Loucy (cell line): ENCODE measurements at regions not wholly inside any gene's neighbourhood (a gene's known extent, or its start where the extent isn't known, plus 50 kb on each side); places are given as distances from the start of the nearest gene placed in this dataset.

Experiments used
- H2AFZ ChIP-seq: fragments of 200-600 bp; sonication (generic); 2 replicates; pipeline ENCODE4 v1.6.0; 2016; ENCODE audit warnings: antibody characterized with exemption, mild to moderate bottlenecking, low read length, moderate library complexity
- H3F3A ChIP-seq: fragments of 200-600 bp; 2 replicates; pipeline ENCODE4 v1.6.0; 2016; ENCODE audit warnings: antibody characterized with exemption, low read depth, mild to moderate bottlenecking
- H3K27me3 ChIP-seq: fragments of 200-600 bp; sonication (generic); 2 replicates; pipeline ENCODE4 v1.6.1; 2014; ENCODE audit warnings: low read length, mild to moderate bottlenecking; ENCODE audit not compliant: insufficient read depth, poor library complexity, severe bottlenecking
- H3K36me3 ChIP-seq: fragments of 200-600 bp; sonication (generic); 2 replicates; pipeline ENCODE4 v1.6.1; 2016; ENCODE audit warnings: low read length; ENCODE audit not compliant: insufficient read depth
- H3K4me1 ChIP-seq: fragments of 200-600 bp; sonication (generic); 2 replicates; pipeline ENCODE4 v1.5.1; 2014; ENCODE audit warnings: low read length, mild to moderate bottlenecking; ENCODE audit not compliant: insufficient read depth, poor library complexity, severe bottlenecking
- H3K4me2 ChIP-seq: fragments of 200-600 bp; sonication (generic); 2 replicates; pipeline ENCODE4 v1.6.0; 2014; ENCODE audit warnings: antibody characterized with exemption, low read length, low read depth, mild to moderate bottlenecking; ENCODE audit not compliant: poor library complexity, severe bottlenecking
- H3K4me3 ChIP-seq: fragments of 200-600 bp; sonication (generic); 2 replicates; pipeline ENCODE4 v1.5.1; 2014; ENCODE audit warnings: low read length, mild to moderate bottlenecking, mixed read lengths; ENCODE audit not compliant: poor library complexity, severe bottlenecking
- H3K79me2 ChIP-seq: fragments of 200-600 bp; sonication (generic); 2 replicates; pipeline ENCODE4 v1.6.1; 2014; ENCODE audit warnings: low read length; ENCODE audit not compliant: insufficient read depth
- H3K9ac ChIP-seq: fragments of 200-600 bp; sonication (generic); 2 replicates; pipeline ENCODE4 v1.6.0; 2014; ENCODE audit warnings: mild to moderate bottlenecking, low read depth, low read length, moderate library complexity; ENCODE audit not compliant: poor library complexity, severe bottlenecking
- H3K9me2 ChIP-seq: fragments of 200-600 bp; sonication (generic); replicated peaks from 2 replicates; pipeline ENCODE4 v1.6.1; 2016; ENCODE audit warnings: low read depth, low read length, mixed read lengths
- H3K9me3 ChIP-seq: fragments of 200-600 bp; sonication (generic); 2 replicates; pipeline ENCODE4 v1.6.1; 2014; ENCODE audit warnings: mild to moderate bottlenecking, antibody characterized with exemption, low read length, low read depth; ENCODE audit not compliant: insufficient read depth
- H4K20me1 ChIP-seq: fragments of 200-600 bp; sonication (generic); 2 replicates; pipeline ENCODE4 v1.6.0; 2014; ENCODE audit warnings: antibody characterized with exemption, low read length, mild to moderate bottlenecking; ENCODE audit not compliant: insufficient read depth, poor library complexity, severe bottlenecking
- EZH2phosphoT487 ChIP-seq: fragments of 200-600 bp; IDR thresholded peaks from 2 replicates; pipeline ENCODE4 v1.6.1; 2018; ENCODE audit warnings: antibody characterized with exemption, mild to moderate bottlenecking, moderate library complexity, borderline replicate concordance
- TF ChIP-seq, protein P1 (sequence below): fragments of 200-600 bp; sonication (generic); conservative IDR thresholded peaks from 2 replicates; pipeline ENCODE4 v1.5.1; 2014; ENCODE audit warnings: mild to moderate bottlenecking, antibody characterized with exemption, low read length

DNA sequence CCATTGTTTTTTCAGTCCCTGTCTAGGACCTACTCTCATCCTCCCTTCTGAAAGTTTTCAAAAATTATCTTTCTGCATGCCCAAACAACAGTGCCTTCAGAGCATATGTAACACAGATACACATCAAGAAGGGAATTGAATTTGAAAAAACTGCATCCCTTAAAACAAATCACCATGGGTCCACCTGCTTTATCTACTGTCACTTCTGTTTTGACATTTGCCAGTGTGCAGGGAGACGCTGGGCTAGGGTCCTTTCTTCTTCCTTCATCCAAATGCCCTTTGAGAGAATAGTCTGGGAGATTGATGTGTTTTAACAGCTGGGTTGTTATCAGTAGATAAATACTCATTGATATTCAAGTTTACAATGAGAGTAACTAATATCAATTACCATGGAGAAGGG, 1630.1 kb downstream of the MAT2B start:
- Histone ChIP-seq H3K9me2 (no peaks in the 10 kb centered on the region), H3K36me3 (no peaks in the 10 kb centered on the region), H3K79me2 (no peaks in the 10 kb centered on the region), H4K20me1 (no peaks in the 10 kb centered on the region), H3F3A (no peaks in the 10 kb centered on the region), H2AFZ (no peak overlapping the region), H3K9ac (no peak overlapping the region), H3K4me3 (no peak overlapping the region), H3K9me3 (no peaks in the 10 kb centered on the region), H3K4me1 (no peaks in the 10 kb centered on the region), H3K4me2 (no peak overlapping the region), H3K27me3 (no peaks in the 10 kb centered on the region)
- TF ChIP-seq, protein P1, sequence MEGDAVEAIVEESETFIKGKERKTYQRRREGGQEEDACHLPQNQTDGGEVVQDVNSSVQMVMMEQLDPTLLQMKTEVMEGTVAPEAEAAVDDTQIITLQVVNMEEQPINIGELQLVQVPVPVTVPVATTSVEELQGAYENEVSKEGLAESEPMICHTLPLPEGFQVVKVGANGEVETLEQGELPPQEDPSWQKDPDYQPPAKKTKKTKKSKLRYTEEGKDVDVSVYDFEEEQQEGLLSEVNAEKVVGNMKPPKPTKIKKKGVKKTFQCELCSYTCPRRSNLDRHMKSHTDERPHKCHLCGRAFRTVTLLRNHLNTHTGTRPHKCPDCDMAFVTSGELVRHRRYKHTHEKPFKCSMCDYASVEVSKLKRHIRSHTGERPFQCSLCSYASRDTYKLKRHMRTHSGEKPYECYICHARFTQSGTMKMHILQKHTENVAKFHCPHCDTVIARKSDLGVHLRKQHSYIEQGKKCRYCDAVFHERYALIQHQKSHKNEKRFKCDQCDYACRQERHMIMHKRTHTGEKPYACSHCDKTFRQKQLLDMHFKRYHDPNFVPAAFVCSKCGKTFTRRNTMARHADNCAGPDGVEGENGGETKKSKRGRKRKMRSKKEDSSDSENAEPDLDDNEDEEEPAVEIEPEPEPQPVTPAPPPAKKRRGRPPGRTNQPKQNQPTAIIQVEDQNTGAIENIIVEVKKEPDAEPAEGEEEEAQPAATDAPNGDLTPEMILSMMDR = no peak
- TF ChIP-seq EZH2phosphoT487 = no peak

DNA sequence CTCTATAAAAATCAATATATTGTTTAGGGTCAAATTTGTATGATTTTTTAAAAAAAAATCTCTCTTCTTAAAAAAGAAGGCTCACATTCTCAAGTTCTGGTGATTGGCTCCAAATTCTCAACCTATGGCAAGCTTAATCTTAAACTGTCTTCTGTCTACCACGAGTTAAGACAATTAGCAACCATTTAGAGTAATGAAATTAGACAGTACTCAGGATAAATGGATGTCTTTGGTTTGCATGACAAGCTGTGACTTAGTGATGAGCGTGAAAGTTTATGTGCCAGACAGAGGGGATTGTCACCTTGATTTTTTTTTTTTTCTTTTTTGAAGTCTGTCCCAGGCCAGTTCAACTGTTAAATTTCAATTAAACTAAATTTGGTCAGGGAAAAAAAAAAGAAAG, 1632.3 kb downstream of the MAT2B start:
- no peaks in the 10 kb centered on the region for H3K9me3 ChIP-seq
- H3K4me3 ChIP-seq = no peak overlapping the region
- no peaks in the 10 kb centered on the region for H3K9me2 ChIP-seq
- H3K36me3 ChIP-seq = no peaks in the 10 kb centered on the region
- TF ChIP-seq, protein P1 = no peak
- TF ChIP-seq EZH2phosphoT487 = no peak
- no peak overlapping the region for H2AFZ ChIP-seq
- no peaks in the 10 kb centered on the region for H3K4me1 ChIP-seq
- no peaks in the 10 kb centered on the region for H3K27me3 ChIP-seq
- no peaks in the 10 kb centered on the region for H4K20me1 ChIP-seq
- H3K9ac ChIP-seq = no peak overlapping the region
- H3K4me2 ChIP-seq = no peak overlapping the region
- H3F3A ChIP-seq = no peaks in the 10 kb centered on the region
- H3K79me2 ChIP-seq = no peaks in the 10 kb centered on the region

DNA sequence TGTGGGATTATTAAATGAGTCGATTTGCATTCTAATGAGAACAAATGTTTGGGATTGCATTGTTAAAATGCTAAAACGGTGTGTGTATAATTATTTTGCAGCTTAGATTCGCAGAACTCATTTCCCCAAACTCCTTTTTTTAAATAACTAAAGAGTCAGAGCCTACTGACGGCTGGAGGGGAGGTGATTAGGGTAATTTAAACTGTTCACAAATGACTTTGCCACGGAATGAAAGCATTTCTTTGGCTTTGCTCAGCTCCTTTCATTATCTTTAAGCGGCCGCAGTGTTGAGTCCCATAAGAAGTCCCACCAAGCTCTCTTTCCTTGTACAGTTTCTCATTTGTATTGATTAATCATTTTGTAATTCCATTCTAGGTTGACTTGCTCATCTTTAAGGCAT, 1632.8 kb downstream of the MAT2B start:
- no peak overlapping the region for H3K4me2 ChIP-seq
- H3K4me1 ChIP-seq = no peaks in the 10 kb centered on the region

More for the DNA sequence above, 1632.8 kb downstream of the MAT2B start:
- no peak overlapping the region for H3K4me3 ChIP-seq
- H3F3A ChIP-seq = no peaks in the 10 kb centered on the region
- H4K20me1 ChIP-seq = no peaks in the 10 kb centered on the region
- no peaks in the 10 kb centered on the region for H3K79me2 ChIP-seq
- no peaks in the 10 kb centered on the region for H3K9me3 ChIP-seq
- no peak overlapping the region for H3K9ac ChIP-seq
- no peaks in the 10 kb centered on the region for H3K27me3 ChIP-seq
- H3K36me3 ChIP-seq = no peaks in the 10 kb centered on the region
- no peak overlapping the region for H2AFZ ChIP-seq
- TF ChIP-seq, protein P1 = no peak
- no peaks in the 10 kb centered on the region for H3K9me2 ChIP-seq
